CD14-positive monocyte (primary cell): ENCODE measurements at regions not wholly inside any gene's neighbourhood (a gene's known extent, or its start where the extent isn't known, plus 50 kb on each side); places are given as distances from the start of the nearest gene placed in this dataset.
A peak's percentile ranks its signal among the peaks of the same experiment; 100 is the strongest.

Experiments
- DNase-seq, 3 donors: peaks; one replicate each; pipeline ENCODE4 v3.0.0-alpha.2; 2011 to 2022
- H2AFZ ChIP-seq: 2 replicates; pipeline ENCODE4 v1.6.0; 2012; ENCODE audit warnings: mild to moderate bottlenecking, low read depth, low read length, inconsistent platforms; ENCODE audit not compliant: insufficient read depth, poor library complexity, severe bottlenecking
- H3K27ac ChIP-seq, 2 donors: 1 replicate in 1 of 2; 2 replicates in 1 of 2; pipeline ENCODE4 v1.5.1; 2012 to 2013; ENCODE audit warnings: low read length in 2 of 2, control low read depth in 1 of 2, inconsistent platforms in 1 of 2, low read depth in 1 of 2, mild to moderate bottlenecking in 1 of 2
- H3K27me3 ChIP-seq, 2 donors: one replicate each; pipeline versions ENCODE4 v1.6.0 to v1.6.1; 2011 to 2013; ENCODE audit warnings: low read length in 2 of 2; ENCODE audit not compliant: control insufficient read depth in 2 of 2, insufficient read depth in 2 of 2
- H3K36me3 ChIP-seq, 2 donors: replicated peaks in 1 of 2; 1 replicate in 1 of 2; 2 replicates in 1 of 2; pipeline versions ENCODE4 v1.5.1 to v1.6.1; 2012 to 2013; ENCODE audit warnings: low read length in 2 of 2, control low read depth in 1 of 2, inconsistent platforms in 1 of 2, mild to moderate bottlenecking in 1 of 2; ENCODE audit not compliant: insufficient read depth in 2 of 2, control insufficient read depth in 1 of 2
- H3K4me1 ChIP-seq, 2 donors: 1 replicate in 1 of 2; 2 replicates in 1 of 2; pipeline versions ENCODE4 v1.5.1 to v1.6.1; 2012 to 2013; ENCODE audit warnings: low read length in 2 of 2, control low read depth in 1 of 2, inconsistent platforms in 1 of 2, mild to moderate bottlenecking in 1 of 2, moderate library complexity in 1 of 2; ENCODE audit not compliant: insufficient read depth in 2 of 2, control insufficient read depth in 1 of 2
- H3K4me2 ChIP-seq: replicated peaks from 2 replicates; pipeline ENCODE3; 2012; ENCODE audit warnings: low read length, moderate library complexity, mild to moderate bottlenecking; ENCODE audit not compliant: poor library complexity, severe bottlenecking; ENCODE audit errors: extremely low read depth
- H3K4me3 ChIP-seq, 3 experiments: fragments of 200-600 bp in 1 of 3; sonication (generic) in 1 of 3; replicated peaks in 1 of 3; 1 replicate in 2 of 3; 2 replicates in 1 of 3; pipeline ENCODE4 v1.5.1; 2011 to 2013; ENCODE audit warnings: low read length in 3 of 3, mild to moderate bottlenecking in 3 of 3, control low read depth in 2 of 3, low read depth in 2 of 3, inconsistent platforms in 1 of 3, moderate library complexity in 1 of 3
- H3K79me2 ChIP-seq: 2 replicates; pipeline ENCODE4 v1.6.0; 2012; ENCODE audit warnings: mild to moderate bottlenecking, control low read depth, inconsistent platforms, low read length, moderate library complexity; ENCODE audit not compliant: insufficient read depth
- H3K9ac ChIP-seq: 2 replicates; pipeline ENCODE4 v1.6.0; 2017; ENCODE audit warnings: low read length, mild to moderate bottlenecking; ENCODE audit not compliant: insufficient read depth, poor library complexity, severe bottlenecking
- H3K9me3 ChIP-seq, 2 donors: replicated peaks in 1 of 2; 1 replicate in 1 of 2; 2 replicates in 1 of 2; pipeline versions ENCODE4 v1.5.1 to v1.6.1; 2012 to 2013; ENCODE audit warnings: low read length in 2 of 2, control low read depth in 1 of 2; ENCODE audit not compliant: control insufficient read depth in 1 of 2, insufficient read depth in 1 of 2
- H4K20me1 ChIP-seq: 2 replicates; pipeline ENCODE4 v1.6.0; 2012; ENCODE audit warnings: mild to moderate bottlenecking, low read length, control low read depth, moderate library complexity; ENCODE audit not compliant: insufficient read depth
- H3K27ac Mint-ChIP-seq, 7 donors: one replicate each; pipeline ENCODE4 v1.8.0; 2020; ENCODE audit warnings: mild to moderate bottlenecking in 7 of 7, mixed read lengths in 7 of 7, moderate library complexity in 6 of 7, inconsistent platforms in 2 of 7
- H3K27me3 Mint-ChIP-seq, 3 donors: one replicate each; pipeline ENCODE4 v1.8.0; 2021 to 2022; ENCODE audit warnings: low read depth in 3 of 3, mild to moderate bottlenecking in 3 of 3, mixed read lengths in 3 of 3, moderate library complexity in 3 of 3, inconsistent platforms in 1 of 3
- H3K36me3 Mint-ChIP-seq, 2 donors: one replicate each; pipeline ENCODE4 v1.8.0; 2020; ENCODE audit warnings: mixed read lengths in 2 of 2, inconsistent platforms in 1 of 2, mild to moderate bottlenecking in 1 of 2
- H3K4me1 Mint-ChIP-seq: one replicate; pipeline ENCODE4 v1.8.0; 2020; ENCODE audit warnings: mild to moderate bottlenecking, mixed read lengths
- H3K4me3 Mint-ChIP-seq, 2 donors: one replicate each; pipeline ENCODE4 v1.8.0; 2020; ENCODE audit warnings: mild to moderate bottlenecking in 2 of 2, mixed read lengths in 2 of 2, moderate library complexity in 1 of 2
- H3K9me3 Mint-ChIP-seq, 7 donors: one replicate each; pipeline ENCODE4 v1.8.0; 2020 to 2022; ENCODE audit warnings: mixed read lengths in 7 of 7, mild to moderate bottlenecking in 6 of 7, moderate library complexity in 6 of 7, inconsistent platforms in 2 of 7
- CTCF ChIP-seq: fragments of 200-600 bp; IDR thresholded peaks from one replicate; pipeline ENCODE4 v1.8.0; 2022; ENCODE audit warnings: antibody characterized with exemption, mild to moderate bottlenecking
- WGBS: methylation state at CpG from one replicate; pipeline ENCODE4 v1.1.5; 2013; ENCODE audit warnings: missing lambda C conversion rate; ENCODE audit not compliant: insufficient coverage; 5-methylcytosine and 5-hydroxymethylcytosine counted together
- intact Hi-C, 2 donors: fragments of 100-400 bp; cut with micrococcal nuclease; formaldehyde crosslinking; loops; one replicate each; pipeline versions ENCODE4 v1.15.0 to v1.15.1; 2023

GRCh38 chr2:12271589-12271984 lies 445.1 kb upstream of the TRIB2 start:
- peak overlapping the region in 3 of 7 donors; percentile 36 to 74 (median 60) for H3K27ac Mint-ChIP-seq

GRCh38 chr2:12273111-12273510 lies 443.6 kb upstream of the TRIB2 start:
- no CpG with 5 or more reads among the region's 1 CpG for WGBS
- Histone ChIP-seq H3K27ac (no peak overlapping the region), H2AFZ (no peak overlapping the region), H3K9me3 (no peaks in the 10 kb centered on the region), H3K36me3 (no peaks in the 10 kb centered on the region), H4K20me1 (no peaks in the 10 kb centered on the region), H3K4me3 (no peak overlapping the region), H3K4me1 (peaks cover 4 to 9% of the 10 kb centered on the region in 2 donors), H3K27me3 (no peaks in the 10 kb centered on the region), H3K4me2 (no peak overlapping the region), H3K9ac (no peak overlapping the region), H3K79me2 (no peaks in the 10 kb centered on the region)
- no peak for DNase-seq
- Mint-ChIP-seq H3K27me3 (peaks cover 0 to 6% (median 2%) of the 10 kb centered on the region in 3 donors), H3K36me3 (no peaks in the 10 kb centered on the region), H3K4me3 (no peak overlapping the region), H3K9me3 (peaks cover 0 to 4% (median 2%) of the 10 kb centered on the region in 7 donors), H3K27ac (no peak overlapping the region), H3K4me1 (peaks cover 19% of the 10 kb centered on the region)
- TF ChIP-seq CTCF = no peak
- intact Hi-C loops = no loop called here

More at GRCh38 chr2:12271589-12271984, 445.1 kb upstream of the TRIB2 start:
- Histone ChIP-seq H3K27me3 (no peaks in the 10 kb centered on the region), H3K4me3 (no peak overlapping the region), H3K9me3 (no peaks in the 10 kb centered on the region), H3K79me2 (no peaks in the 10 kb centered on the region), H3K9ac (no peak overlapping the region), H3K4me1 (peaks cover 4 to 9% of the 10 kb centered on the region in 2 donors), H3K36me3 (no peaks in the 10 kb centered on the region), H2AFZ (peak overlapping the region; percentile 27), H3K27ac (peak overlapping the region in 1 of 2 donors; percentile 10), H3K4me2 (peak overlapping the region; percentile 38), H4K20me1 (no peaks in the 10 kb centered on the region)
- intact Hi-C loops = no loop called here
- H3K9me3 Mint-ChIP-seq = peaks cover 0 to 4% (median 2%) of the 10 kb centered on the region in 7 donors
- peaks cover 13% of the 10 kb centered on the region for H3K4me1 Mint-ChIP-seq
- WGBS = no CpG with 5 or more reads among the region's 1 CpG
- peak overlapping the region; percentile 49 to 68 for H3K4me3 Mint-ChIP-seq
- peak in 1 of 3 donors; percentile 7 for DNase-seq
- TF ChIP-seq CTCF = no peak
- peaks cover 0 to 1% (median 0%) of the 10 kb centered on the region in 3 donors for H3K27me3 Mint-ChIP-seq
- H3K36me3 Mint-ChIP-seq = no peaks in the 10 kb centered on the region
